ENCODE measurements at regions not wholly inside any gene's neighbourhood (a gene's known extent, or its start where the extent isn't known, plus 50 kb on each side); places are given as distances from the start of the nearest gene placed in this dataset.

DNA sequence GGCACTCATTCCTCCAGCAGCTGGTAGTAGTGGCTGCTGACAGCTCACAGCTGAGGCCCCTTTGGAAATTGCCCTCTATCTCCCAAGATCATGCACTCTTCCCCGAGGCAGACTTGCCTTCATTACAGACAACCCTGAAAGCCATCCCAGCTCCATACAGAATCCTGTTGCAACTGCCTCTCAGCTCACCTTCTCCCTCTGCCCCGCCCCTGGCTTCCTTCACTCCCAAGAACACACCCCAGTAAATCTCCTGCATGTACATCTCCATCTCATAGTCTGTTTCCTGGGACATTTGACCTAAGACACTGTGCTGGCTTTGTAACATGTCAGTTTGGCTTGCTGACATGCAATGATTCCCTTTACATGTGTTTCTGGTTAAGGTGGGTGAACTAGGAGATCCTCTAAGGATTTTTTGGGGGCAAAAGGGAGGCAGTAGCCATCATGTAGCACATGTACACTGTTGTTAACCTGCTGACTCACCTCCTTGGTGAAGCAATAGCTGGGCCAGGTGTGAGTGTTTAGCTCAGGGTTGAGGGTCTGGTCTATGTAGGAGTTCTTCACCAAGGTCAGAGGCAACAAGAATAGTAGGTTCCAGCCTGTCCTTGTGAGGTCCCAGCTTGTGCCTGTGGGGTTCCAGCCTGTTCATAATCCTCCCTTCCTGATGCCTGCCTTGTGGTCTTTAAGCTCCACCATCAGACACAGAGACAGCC lies 179.6 kb downstream of the CSNK2A3 start:
- no peaks in the 10 kb centered on the region for H3K9me3 ChIP-seq (ENCODE audit: insufficient read depth in 2 of 2, low read depth in 1 of 2, low read length in 1 of 2)
- H3K4me2 ChIP-seq (ENCODE audit: insufficient read depth in 1 of 2, low read depth in 2 of 2, low read length in 2 of 2) = no peak overlapping the region
- no peak overlapping the region for H2BK120ac ChIP-seq (replicated peaks; ENCODE audit: low read depth, low read length)
- H2BK15ac ChIP-seq (ENCODE audit: low read length) = no peak overlapping the region
- DNase-seq (ENCODE audit: low read depth in 1 of 2, low spot score in 2 of 2) (no peak), FAIRE-seq (no peak)
- H3K79me2 ChIP-seq (ENCODE audit: control insufficient read depth in 1 of 2, insufficient read depth in 2 of 2, low read length in 2 of 2) = no peaks in the 10 kb centered on the region
- H3K4ac ChIP-seq (replicated peaks; ENCODE audit: insufficient read length, low read depth, low read length) = no peak overlapping the region
- H4K8ac ChIP-seq (ENCODE audit: extremely low read depth, insufficient read depth, low read length) = no peak overlapping the region; the same call in 1 of the 2 replicates
- H4K20me1 ChIP-seq (replicated peaks in 1 of 2; ENCODE audit: control insufficient read depth in 1 of 2, insufficient read depth in 2 of 2, low read length in 2 of 2) = no peaks in the 10 kb centered on the region
- no peak overlapping the region for H2AFZ ChIP-seq (ENCODE audit: low read length)
- no peak overlapping the region for H3K23ac ChIP-seq (ENCODE audit: insufficient read length)
- H3K18ac ChIP-seq (ENCODE audit: extremely low read depth, low read length) = no peak overlapping the region
- CTCF ChIA-PET (ENCODE audit: partially characterized antibody) = interaction anchor here (0.6 to 4.3 kb wide), 14 partner anchors 9 to 150 kb away, joined by 3 to 31 read pairs (median 4); no protein-coding TSS in a partner anchor
- peaks cover 0 to 3% (median 0%) of the 10 kb centered on the region in 4 experiments; a peak in 2 of 7 replicates for H3K27me3 ChIP-seq (replicated peaks in 1 of 4; ENCODE audit: control insufficient read depth in 3 of 4, extremely low read depth in 1 of 4, insufficient read depth in 3 of 4, low read length in 3 of 4)
- 0 out of 7 replicates have a peak, but pooled peaks cover 0 to 3% (median 0%) of the 10 kb centered on the region in 4 experiments for H3K4me1 ChIP-seq (replicated peaks in 1 of 4; ENCODE audit: control insufficient read depth in 3 of 4, insufficient read depth in 4 of 4, low read length in 3 of 4)
- no peak overlapping the region for H3K14ac ChIP-seq (ENCODE audit: insufficient read length)
- H2BK12ac ChIP-seq (ENCODE audit: low read depth, low read length) = no peak overlapping the region
- no peak overlapping the region for H4K5ac ChIP-seq (ENCODE audit: insufficient read length, low read depth, low read length)
- H2AK5ac ChIP-seq (ENCODE audit: low read depth, low read length) = no peak overlapping the region
- H3K27ac ChIP-seq (ENCODE audit: low read depth, low read length) = no peak overlapping the region
- no peak overlapping the region for H3K56ac ChIP-seq (replicated peaks; ENCODE audit: insufficient read length, low read depth, low read length)
- H3K23me2 ChIP-seq (ENCODE audit: low read depth, low read length) = no peaks in the 10 kb centered on the region
- H3K4me3 ChIP-seq (ENCODE audit: extremely low read depth in 1 of 4, insufficient read depth in 2 of 4, low read depth in 3 of 4, low read length in 4 of 4) = no peak overlapping the region
- H2BK20ac ChIP-seq (ENCODE audit: low read length) = no peak overlapping the region
- no peak for TF ChIP-seq RBBP5 (IDR thresholded peaks at IDR 0.05; ENCODE audit: borderline replicate concordance, low read depth, low read length)
- TF ChIP-seq ZNF274 (IDR thresholded peaks at IDR 0.05; ENCODE audit: borderline replicate concordance, extremely low read depth, low read length) = no peak
- TF ChIP-seq CEBPB (IDR thresholded peaks at IDR 0.05; ENCODE audit: low read depth, low read length) = no peak
- TF ChIP-seq, protein P1, sequence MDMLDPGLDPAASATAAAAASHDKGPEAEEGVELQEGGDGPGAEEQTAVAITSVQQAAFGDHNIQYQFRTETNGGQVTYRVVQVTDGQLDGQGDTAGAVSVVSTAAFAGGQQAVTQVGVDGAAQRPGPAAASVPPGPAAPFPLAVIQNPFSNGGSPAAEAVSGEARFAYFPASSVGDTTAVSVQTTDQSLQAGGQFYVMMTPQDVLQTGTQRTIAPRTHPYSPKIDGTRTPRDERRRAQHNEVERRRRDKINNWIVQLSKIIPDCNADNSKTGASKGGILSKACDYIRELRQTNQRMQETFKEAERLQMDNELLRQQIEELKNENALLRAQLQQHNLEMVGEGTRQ (IDR thresholded peaks at IDR 0.05; ENCODE audit: low read length) = no peak
- TF ChIP-seq RFX5 (IDR thresholded peaks at IDR 0.05; ENCODE audit: borderline replicate concordance, low read depth, low read length) = no peak
- TF ChIP-seq RXRA (IDR thresholded peaks at IDR 0.05; ENCODE audit: insufficient read depth, low read depth, low read length) = no peak
- no peak for TF ChIP-seq TCF12 (IDR thresholded peaks at IDR 0.05; ENCODE audit: low read depth, low read length)
- TF ChIP-seq CTBP2 (IDR thresholded peaks at IDR 0.05; ENCODE audit: borderline replicate concordance, insufficient read depth, insufficient read length, low read length) = no peak
- no peak for TF ChIP-seq TEAD4 (IDR thresholded peaks at IDR 0.05; ENCODE audit: low read depth, low read length)
- no peak for TF ChIP-seq SP1 (IDR thresholded peaks at IDR 0.05; ENCODE audit: low read depth, low read length)
- no peak for TF ChIP-seq JUN (IDR thresholded peaks at IDR 0.05; ENCODE audit: low read depth, low read length)
- TF ChIP-seq SIX5 (IDR thresholded peaks at IDR 0.05; ENCODE audit: low read depth, low read length) = no peak
- no peaks in the 10 kb centered on the region for H3K36me3 ChIP-seq (ENCODE audit: control insufficient read depth in 2 of 4, insufficient read depth in 4 of 4, low read length in 3 of 4)
- POLR2A ChIA-PET (ENCODE audit: partially characterized antibody) = no interaction called here
- H2BK5ac ChIP-seq (ENCODE audit: low read depth, low read length) = no peak overlapping the region
- WGBS, 2 experiments (ENCODE audit: extremely low coverage in 1 of 2, insufficient coverage in 1 of 2, insufficient read length in 1 of 2, insufficient replicate concordance in 2 of 2, low coverage in 1 of 2, low lambda C conversion rate in 2 of 2, missing lambda C conversion rate in 1 of 2) = 89% methylated on average over 2 of the region's 2 CpGs; no CpG with 5 or more reads in 1 of the 2 experiments
- H3K9ac ChIP-seq (replicated peaks in 1 of 4; ENCODE audit: extremely low read depth in 1 of 4, low read depth in 3 of 4, low read length in 3 of 4) = no peak overlapping the region
- no peaks in the 10 kb centered on the region for H3K79me1 ChIP-seq (ENCODE audit: low read depth, low read length)
- H4K91ac ChIP-seq (replicated peaks; ENCODE audit: insufficient read length, low read length) = no peak overlapping the region

All from H1 (cell line).